Iris pigment epithelial cell (primary cell): ENCODE measurements at regions not wholly inside any gene's neighbourhood (a gene's known extent, or its start where the extent isn't known, plus 50 kb on each side); places are given as distances from the start of the nearest gene placed in this dataset.
"Not testable (repeated sequence)": the region's sequence is repeated elsewhere in the genome, so short reads cannot be mapped to it uniquely, and the experiment has no call there.

ENCODE experiments used
- DNase-seq: peaks from one replicate; pipeline ENCODE4 v3.0.0-alpha.2; 2011; ENCODE audit warnings: low read depth

DNA sequence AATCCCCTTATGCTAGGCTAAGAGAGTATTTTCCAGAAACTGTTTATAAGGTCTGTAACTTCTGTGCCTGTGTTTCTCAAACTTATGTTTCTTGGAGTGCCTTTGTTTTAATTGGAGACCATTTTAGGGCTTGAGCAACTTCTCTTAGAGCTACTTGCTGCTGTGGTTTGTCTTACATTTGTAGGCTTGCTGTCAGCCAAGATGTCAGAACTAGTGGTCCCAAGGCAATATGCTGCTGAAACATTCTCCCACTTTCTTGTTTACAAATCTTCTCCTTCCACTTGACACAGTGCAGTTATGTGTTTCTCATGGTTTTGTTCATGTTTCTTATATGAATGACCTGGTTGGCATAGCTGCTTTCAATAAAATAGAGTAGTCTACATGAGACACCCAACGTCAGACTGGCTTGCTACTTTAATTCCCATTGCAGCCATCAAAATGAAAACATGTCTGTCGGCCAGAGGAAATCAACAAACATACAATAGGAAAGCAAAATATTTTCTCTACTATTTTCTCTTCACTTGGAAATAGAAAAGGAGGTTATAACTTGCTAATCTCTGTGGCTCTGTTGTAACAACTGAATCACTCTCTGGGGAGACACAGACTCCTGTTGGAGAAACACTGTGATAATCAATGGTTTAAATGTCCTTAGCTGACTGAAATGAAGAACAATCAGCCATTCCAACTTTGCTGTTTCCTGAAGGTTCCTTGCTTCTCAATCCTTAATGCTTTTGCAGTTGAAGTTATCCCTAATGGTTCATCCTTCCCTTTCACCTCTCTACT, 426.4 kb downstream of the PDGFC start:
- DNase-seq: peak; percentile 66

DNA sequence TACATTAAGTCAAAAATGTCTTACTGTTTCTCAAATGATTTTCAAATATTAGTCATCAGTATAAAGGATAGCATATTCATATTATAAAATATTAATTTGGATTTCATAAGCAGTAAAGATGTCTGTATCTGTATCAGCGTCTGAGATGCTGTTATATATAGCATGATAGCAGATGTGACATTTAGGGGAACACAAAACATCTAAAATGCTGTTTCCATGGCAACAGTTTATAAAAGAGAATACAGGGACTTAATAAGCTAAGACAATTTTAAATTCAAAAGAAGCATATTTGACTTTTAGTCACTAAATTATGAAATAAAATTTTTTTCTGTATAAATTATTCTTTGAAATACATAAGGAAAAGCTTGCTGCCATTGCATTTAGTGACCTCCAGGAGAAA, 432.2 kb downstream of the PDGFC start:
- no peak for DNase-seq

DNA sequence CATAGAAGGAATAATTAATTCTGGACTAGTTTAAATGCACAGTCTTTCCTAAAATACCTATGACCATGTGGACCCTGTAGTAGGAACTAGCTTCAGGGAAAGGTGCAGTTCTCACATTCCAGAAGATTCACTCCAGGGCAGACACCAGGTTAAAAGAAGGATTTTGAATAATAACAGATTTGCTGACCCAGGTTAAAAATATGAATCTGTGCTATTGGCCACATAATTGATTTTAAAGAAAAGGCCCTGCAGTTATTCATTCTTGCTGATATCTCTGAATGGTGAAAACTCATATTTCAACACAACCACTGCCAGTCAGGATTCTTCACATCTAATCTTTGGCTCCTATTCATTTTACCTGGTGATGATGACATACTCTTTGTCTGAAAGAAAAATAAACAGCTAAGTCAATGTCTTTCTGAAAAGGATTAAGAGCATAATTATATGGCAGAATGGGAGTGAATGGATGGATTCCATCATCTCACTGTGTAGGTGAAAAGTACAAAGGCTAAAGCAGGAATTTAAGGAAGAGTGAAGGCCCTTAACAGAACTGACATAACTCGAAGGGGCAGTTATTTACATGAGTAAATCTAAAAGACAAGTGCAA, 432.8 kb downstream of the PDGFC start:
- DNase-seq: no peak

DNA sequence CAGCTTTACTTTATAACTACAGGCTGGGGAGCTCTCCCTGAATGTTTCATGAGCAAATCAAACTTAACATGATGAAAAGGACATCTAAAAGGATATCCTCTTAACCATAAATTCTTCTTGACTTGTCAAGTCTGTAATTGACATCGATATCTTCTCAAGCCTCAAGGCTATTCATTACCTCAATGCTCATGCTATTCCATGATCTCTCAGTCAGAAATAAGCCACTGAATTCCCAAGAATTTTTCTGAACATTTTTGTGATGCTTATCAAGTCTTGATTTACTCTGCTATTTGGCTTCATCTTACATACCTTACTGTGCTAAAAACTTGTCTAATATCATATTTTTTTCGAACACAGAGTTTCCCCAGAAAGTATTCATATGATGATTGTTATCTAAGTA, 433.4 kb downstream of the PDGFC start:
- DNase-seq: no peak

DNA sequence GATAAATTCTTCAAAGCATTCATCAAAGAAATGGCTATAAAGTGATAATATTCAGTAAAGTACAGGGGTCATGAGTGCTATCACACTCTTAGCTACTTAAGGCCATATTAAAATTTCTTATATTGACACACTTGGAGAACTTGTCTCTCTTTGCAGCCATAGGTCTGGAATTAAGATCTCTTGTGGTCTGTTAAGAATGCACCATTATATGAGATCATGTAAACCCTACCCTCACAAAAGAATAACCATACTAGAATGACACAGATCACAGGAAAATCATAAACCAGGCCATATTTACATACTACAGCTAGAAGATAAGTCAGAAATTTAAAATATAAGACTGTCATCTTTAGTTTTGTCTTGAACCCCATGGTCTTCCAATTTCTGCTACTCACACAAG, 434.3 kb downstream of the PDGFC start:
- DNase-seq: peak; percentile 52

DNA sequence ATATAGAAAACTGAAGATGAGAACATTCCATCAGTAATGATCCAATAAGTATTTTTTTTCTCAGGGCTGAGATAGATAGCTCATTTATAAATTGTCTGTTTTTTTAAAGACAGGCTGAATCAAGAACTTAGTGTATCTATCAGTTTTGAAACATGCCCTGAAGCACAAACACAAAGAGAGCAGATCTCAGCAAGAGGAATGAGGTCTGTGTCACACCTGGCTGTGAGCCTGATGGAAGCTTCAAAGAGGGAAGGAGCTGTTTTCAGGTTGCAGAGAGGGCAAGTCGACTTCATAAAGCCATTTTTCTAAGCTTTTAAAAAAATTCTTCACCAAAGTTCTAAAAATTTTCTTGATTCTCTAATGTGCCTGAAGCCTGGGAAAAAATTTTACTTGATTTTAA, 434.9 kb downstream of the PDGFC start:
- peak; percentile 63 for DNase-seq

DNA sequence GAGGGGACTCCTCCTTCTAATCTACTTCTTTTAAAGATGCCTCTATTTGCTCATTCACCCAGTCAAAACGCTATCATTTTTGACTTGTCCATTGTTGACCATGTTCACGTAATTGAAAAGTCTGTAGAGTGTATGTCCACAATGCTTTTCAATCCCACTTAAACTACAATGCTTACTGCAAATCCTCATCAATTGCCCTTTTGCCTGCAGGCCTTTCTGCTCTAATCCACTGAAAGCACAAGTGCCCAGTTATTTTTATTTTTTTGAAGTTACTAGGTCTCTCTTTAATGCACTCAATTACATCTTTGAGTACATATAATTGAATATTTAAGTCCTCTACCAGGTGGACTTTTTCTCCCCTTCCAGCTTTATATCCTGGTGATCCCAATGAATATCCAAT, 437.4 kb downstream of the PDGFC start:
- no peak for DNase-seq

DNA sequence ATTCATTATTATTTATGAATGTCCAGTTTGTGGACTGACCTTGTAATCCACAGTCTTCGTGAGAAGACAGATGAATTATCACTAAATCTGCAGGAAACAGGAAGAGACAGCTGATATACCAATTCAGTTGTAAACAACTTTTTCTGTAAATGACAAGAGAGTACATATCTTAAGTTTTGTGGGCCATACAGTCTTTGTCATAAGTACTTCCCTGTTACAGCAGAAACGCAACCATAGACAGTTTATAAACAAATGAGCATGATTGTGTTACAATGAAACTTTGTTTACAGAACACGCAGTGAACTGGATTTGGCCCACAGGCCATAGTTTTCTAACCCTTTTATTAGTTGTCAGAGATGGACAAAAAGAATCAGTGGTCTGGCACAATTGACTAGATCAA, 443.4 kb downstream of the PDGFC start:
- DNase-seq: peak; percentile 48

DNA sequence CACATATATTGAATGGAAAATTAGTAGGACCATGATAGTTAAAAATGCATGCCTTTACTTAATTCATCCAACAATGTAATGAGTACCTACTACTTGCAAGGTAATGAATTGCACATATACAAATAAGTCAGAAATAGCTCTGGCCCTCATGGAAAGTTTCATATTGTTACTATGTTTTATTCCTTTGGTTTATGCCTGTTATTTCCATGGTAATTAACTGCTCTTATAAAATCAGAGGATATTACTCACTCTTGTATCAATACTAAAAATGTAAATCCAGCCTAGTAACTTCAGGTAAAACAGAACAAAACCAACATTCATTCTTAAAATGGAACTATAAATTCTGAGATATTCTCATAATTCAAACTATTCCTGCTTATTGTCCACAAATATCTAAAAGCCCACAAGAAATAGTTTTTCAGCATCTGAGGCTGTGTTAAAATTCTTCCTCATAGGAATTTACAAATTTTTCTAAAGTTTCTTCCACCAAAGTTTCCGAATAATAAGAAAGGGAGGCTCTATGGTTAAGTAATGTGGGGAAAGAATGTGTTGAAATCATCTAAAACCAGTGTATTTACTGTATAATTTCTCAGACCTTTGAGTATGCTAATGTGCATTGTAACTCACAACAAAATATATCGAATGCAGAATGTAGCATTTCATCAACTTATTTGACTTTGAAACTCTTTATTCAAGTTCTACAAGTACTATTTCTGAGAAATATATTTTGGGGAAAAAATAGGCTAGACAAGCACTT, 444.2 kb downstream of the PDGFC start:
- DNase-seq: no peak

DNA sequence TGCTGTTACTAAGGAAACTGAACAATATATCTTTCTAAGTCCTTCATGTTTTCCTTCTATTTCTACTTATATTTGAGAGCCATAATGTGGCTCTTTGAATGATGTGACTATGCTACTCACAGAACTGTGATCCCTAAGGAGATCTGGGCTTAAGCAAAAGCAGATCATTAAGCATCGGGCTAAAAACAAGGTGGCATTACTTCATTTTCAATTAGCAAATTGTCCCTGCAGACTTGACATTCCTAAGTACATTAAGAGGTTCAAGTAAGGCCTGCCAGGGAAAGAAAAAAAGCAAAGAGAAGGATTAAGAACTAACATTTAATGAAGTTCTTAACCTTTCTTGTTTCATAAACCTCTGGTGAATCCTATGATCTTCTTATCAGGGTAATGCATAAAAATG, 447.6 kb downstream of the PDGFC start:
- DNase-seq: no peak

DNA sequence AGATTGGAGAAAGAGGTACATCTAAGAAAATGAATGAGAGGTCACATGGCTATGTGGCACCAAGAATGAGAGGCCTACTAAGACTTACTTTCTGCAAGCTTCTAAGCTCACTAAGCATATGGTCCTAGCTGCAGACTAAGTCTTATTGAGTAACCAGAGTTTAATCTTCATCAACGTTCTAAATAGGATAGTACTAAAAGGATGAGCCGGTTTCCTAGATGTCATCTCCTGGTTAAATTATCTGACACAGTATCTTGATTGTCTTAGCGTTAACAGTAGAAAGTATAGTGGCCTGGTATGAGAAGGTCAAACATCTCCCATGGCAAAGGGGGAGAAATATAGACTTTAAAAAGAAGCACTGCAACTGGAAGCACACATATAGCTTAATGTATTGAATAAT, 448.1 kb downstream of the PDGFC start:
- no peak for DNase-seq

DNA sequence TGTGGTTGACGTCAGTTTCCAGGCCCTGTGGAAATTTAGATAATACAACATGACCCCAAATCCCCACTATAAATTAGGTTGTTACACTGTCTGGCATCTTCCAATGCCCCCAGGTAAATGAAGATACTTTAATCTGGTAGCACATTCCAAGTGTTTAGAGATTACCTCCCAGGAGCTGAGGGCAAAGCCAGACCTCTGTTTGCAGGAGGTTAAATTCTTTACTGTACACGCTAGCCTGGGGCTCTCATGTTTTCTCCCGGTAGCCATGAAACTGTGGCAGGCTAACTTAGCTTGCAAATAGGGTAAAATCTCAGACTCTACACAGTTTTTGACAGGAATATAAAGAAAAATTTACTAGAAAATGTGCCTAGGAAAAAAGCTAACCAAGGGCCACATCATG, 450.0 kb downstream of the PDGFC start:
- DNase-seq: no peak

DNA sequence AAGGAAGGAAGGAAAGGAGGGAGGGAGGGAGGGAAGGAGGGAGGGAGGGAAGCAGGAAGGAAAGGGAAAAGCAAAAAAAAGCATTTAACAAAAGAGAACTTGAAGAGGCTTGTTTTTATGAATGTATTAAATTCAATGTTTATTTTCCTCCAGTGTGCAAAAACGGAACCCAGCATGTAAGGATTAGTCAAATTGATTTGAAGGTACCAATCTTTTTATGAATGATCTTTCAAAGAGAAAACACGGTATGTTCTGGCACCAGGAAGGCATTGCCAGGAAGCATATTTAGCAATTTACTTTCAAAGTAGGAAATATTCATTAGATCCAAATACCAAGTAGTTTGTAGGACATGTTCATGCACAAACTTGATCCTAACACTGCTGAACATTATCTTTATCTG, 453.6 kb downstream of the PDGFC start:
- no peak for DNase-seq

DNA sequence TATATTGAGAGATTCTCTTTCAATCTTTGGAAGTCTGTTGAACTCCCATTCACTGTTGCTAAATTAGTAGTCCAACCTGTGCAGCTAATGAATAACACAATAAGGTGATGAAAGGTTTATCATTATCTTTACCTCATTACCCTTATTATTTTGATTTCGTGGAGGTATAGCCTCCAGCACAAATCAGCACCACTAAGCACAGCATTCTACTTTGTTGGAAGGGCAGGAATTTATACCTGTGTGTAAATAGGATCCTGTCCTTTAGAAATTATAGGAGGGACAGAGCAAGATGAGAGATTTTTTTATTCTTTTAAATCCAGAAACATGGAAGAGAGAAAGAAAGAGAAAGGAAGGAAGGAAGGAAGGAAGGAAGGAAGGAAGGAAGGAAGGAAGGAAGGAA, 454.1 kb downstream of the PDGFC start:
- no peak for DNase-seq

DNA sequence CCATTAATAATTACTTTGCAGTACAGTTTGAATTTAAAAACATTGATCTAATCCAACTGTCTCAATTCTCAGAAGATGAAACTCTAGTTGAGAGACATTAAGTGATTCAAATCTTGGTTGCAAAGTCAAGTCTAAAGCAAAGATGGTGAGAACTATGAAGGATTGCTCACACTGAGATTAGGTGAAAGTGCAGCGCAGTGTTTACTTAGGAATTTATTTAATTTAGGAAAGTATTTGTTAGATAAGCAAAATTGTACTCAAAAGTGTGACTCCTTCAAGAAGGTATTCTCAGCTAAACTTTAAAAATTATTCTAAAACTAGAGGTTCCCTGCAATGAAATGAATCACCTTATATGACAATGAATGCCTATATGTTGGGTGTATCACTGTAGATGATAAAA, 454.9 kb downstream of the PDGFC start:
- peak; percentile 57 for DNase-seq

DNA sequence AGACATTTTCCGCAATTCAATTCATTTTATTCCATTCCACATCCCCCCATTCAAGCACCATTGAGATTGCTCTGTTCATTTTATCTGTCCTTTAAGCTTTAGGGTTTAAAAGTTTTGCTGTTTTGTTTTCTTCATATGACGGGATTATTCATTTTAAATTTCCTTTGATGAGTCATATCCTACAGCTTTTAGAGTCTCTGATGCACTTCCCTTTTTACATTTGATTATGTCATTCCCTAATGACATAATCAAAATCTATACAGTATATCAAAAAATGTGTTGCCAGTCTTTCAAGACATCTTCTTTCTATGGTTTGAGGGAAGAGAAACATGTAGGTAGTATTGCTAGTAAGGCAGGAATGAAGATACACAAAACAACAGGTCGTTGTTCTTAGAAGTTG, 456.3 kb downstream of the PDGFC start:
- DNase-seq: no peak

DNA sequence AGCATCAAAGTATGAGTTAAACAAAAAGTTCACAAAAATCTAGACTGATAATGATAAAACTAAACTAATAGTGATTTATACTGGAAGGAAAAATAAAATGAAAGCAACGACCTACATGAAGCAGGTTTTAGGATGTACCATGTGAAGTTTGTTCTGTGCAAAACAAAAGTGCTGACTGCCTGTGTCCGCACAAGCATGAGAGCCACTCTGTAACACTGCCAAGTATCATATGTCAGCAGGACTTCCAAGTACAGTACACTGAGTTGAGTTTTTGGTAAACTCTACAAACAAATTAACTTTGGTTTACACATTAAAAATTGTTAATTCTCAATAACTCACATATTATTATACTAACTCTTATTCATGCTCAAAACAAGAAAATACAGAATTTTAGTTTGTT, 459.0 kb downstream of the PDGFC start:
- peak; percentile 66 for DNase-seq

DNA sequence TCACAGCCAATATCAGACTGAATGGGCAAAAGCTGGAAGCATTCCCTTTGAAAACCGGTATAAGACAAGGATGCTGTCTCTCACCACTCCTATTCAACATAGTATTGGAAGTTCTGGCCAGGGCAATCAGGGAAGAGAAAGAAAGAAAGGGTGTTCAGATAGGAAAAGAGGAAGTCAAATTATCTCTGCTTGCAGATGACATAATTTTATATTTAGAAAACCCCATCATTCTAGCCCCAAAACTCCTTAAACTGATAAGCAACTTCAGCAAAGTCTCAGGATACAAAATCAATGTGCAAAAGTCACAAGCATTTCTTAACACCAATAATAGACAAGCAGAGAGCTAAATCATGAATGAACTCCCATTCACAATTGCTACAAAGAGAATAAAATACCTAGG, 461.7 kb downstream of the PDGFC start:
- DNase-seq: not testable (repeated sequence)

DNA sequence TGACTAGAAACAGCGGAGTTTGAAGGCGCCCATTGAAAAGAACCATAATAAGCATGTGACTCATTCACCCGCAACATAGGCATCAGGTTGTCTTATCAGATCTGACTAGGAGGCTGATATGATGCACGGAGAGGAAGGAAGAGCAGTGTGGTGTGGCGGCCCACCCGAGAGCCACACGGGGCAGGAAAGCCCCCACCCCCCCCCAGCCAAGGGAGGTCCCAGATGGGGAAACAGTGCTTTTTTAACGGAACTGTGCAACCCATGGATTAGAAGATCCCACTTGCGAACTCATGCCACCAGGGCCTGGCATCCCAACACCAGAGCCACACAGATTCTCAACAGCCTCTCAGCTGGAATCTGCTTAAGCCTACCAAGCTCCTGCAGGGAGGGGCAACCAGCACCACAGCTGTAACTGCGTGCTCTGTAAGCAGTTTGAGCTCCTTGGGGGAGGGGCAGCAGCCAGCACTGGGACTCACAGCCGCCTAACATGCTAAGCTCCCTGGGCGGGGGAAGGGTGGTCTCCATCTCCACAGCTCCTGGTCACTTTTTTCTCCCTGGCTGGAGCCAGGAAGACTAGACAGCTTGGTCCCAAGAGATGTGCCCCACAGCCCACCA, 466.2 kb downstream of the PDGFC start:
- peak; percentile 28 for DNase-seq

DNA sequence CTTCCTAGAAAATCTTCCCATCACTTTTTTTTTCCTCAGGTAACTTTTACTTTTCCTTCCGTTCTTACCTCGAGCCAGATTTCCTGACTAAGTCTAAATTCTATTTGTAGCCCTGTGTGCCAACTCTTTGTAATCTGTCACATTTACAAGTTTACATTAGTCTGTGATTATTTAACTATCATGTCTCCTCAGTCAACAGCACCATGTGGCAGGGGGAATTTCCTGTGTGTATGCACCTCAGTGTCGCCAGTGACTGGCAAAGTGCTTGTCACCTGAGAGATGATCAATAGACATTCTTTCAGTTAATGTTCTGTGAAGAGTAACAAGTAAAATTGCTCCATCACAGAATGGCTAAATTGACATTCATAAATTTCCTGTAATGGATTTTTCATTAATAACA, 468.5 kb downstream of the PDGFC start:
- no peak for DNase-seq

DNA sequence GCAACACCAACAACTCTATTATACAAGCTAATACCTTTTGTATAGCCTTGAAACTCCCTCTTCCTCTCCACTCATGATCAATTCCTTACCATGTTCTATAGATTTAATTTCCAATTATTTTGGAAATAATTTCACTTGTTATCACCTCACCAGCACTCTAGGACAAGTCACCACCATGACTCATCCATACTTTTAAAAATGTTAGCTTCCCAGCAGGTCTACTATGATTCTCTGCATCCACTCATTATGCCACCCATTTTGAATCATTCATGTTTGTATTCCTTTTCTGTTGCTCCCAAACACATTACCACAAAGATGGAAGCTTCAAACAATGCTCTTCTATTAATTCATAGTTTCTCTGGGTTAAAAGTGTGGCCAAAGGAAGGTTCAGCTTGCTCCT, 469.6 kb downstream of the PDGFC start:
- no peak for DNase-seq

DNA sequence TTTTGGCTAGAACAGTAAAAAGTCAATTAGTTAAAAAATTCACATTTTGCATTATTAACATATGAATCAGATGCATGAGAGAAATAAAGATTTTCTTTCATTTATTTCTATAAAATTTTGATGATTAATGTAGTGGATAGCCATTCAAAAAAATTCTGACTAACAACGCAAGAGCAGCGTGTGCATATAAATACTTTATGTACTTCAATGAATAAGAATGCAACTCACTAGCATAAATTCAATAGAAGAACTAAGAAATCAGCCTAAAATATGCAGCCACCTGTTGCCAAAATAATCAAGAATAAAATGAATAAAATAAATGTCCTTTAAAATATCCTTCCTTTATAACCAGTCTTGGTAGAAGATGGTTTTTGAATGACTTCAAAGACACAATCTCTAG, 471.9 kb downstream of the PDGFC start:
- DNase-seq: no peak

DNA sequence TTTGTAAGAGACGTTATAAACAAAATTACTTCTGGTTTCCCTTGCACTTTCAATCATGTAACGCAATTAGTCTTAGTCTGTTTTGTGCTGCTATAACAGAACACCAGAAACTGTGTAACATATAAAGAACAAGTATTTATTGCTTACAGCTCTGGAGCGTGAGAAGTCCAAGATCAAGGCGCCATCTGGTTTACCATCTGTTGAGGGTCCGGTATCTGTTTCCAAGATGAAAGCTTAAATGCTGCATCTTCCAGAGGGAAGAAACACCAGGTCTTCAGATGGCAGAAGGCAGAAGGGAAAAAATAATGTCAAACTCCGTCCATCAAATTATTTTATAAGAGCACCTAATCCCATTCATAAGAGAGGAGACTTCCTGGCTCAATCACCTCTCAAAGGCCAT, 474.1 kb downstream of the PDGFC start:
- no peak for DNase-seq
